HCT116 (cell line): ENCODE measurements at regions not wholly inside any gene's neighbourhood (a gene's known extent, or its start where the extent isn't known, plus 50 kb on each side); places are given as distances from the start of the nearest gene placed in this dataset.

Experiments used
- ATAC-seq: fragments of 200-7000 bp; cut with Tn5 transposase; 2 replicates; pipeline ENCODE4 v1.9.1; 2020; ENCODE audit warnings: mild to moderate bottlenecking, moderate library complexity
- BruUV-seq: library from RNA; stranded (reverse); fragments of 400-500 nt; replicated peaks from 2 replicates; lab custom pipeline; 2021; lab: Mats Ljungman, UMichigan
- CTCF ChIA-PET: fragments of 300-600 bp; sonication (Branson Sonifier 250); formaldehyde crosslinking; loops from one replicate; lab custom pipeline; 2021; ENCODE audit warnings: antibody characterized with exemption; lab: Charles Lee
- POLR2A ChIA-PET: fragments of 300-600, 350-600 bp; sonication (Branson Sonifier 250); formaldehyde crosslinking; loops from one replicate; lab custom pipeline; 2021; ENCODE audit warnings: antibody characterized with exemption; lab: Charles Lee
- RAD21 ChIA-PET, 2 experiments: fragments of 300-600 bp; sonication (Branson Sonifier 250); formaldehyde crosslinking; loops; one replicate each; lab custom pipeline; 2023; ENCODE audit warnings: low total read pairs in 2 of 2; ENCODE audit not compliant: uncharacterized antibody in 2 of 2, unreplicated experiment in 2 of 2, low non-redundant PET in 1 of 2; lab: Charles Lee
- DNase-seq: peaks from one replicate; pipeline ENCODE4 v3.0.0-alpha.2; 2010; ENCODE audit warnings: low read depth, low spot score
- H2AFZ ChIP-seq: fragments of 200-600 bp; shearing (Covaris generic), sonication (generic); 2 replicates; pipeline ENCODE4 v1.6.1; 2017; ENCODE audit warnings: low read depth, mixed run types, mixed read lengths, antibody characterized with exemption, low read length; ENCODE audit not compliant: poor library complexity, severe bottlenecking
- H3K27ac ChIP-seq: 2 replicates; pipeline ENCODE4 v1.5.1; 2012; ENCODE audit warnings: low read depth, low read length
- H3K27me3 ChIP-seq: fragments of 200-600 bp; sonication (generic); 2 replicates; pipeline ENCODE4 v1.6.1; 2016; ENCODE audit warnings: mixed run types, low read length, mixed read lengths; ENCODE audit not compliant: insufficient read depth
- H3K36me3 ChIP-seq, 2 experiments: fragments of 200-500 bp in 1 of 2; fragments of 200-600 bp in 1 of 2; sonication (Bioruptor generic) in 1 of 2; sonication (generic) in 1 of 2; 2 replicates each; pipeline versions ENCODE4 v1.5.1 to v1.6.1; 2014 to 2016; ENCODE audit warnings: low read length in 2 of 2, inconsistent platforms in 1 of 2, mixed read lengths in 1 of 2, mixed run types in 1 of 2; ENCODE audit not compliant: insufficient read depth in 2 of 2, control insufficient read depth in 1 of 2
- H3K4me1 ChIP-seq, 2 experiments: fragments of 200-600 bp in 1 of 2; sonication (generic) in 1 of 2; 2 replicates each; pipeline versions ENCODE4 v1.5.1 to v1.6.1; 2012 to 2017; ENCODE audit warnings: low read length in 2 of 2, inconsistent platforms in 1 of 2, mild to moderate bottlenecking in 1 of 2, mixed read lengths in 1 of 2, mixed run types in 1 of 2, moderate library complexity in 1 of 2; ENCODE audit not compliant: insufficient read depth in 2 of 2, control insufficient read depth in 1 of 2
- H3K4me2 ChIP-seq: fragments of 200-600 bp; sonication (generic); 2 replicates; pipeline ENCODE4 v1.6.1; 2017; ENCODE audit warnings: mixed run types, low read length, mixed read lengths
- H3K4me3 ChIP-seq, 2 experiments: fragments of 200-600 bp in 1 of 2; sonication (generic) in 1 of 2; replicated peaks in 1 of 2; 2 replicates each; pipeline ENCODE4 v1.5.1; 2011 to 2016; ENCODE audit warnings: low read length in 2 of 2, control low read depth in 1 of 2, low read depth in 1 of 2, mild to moderate bottlenecking in 1 of 2, mixed read lengths in 1 of 2, mixed run types in 1 of 2
- H3K79me2 ChIP-seq: fragments of 200-600 bp; sonication (generic); 2 replicates; pipeline ENCODE4 v1.6.1; 2017; ENCODE audit warnings: mild to moderate bottlenecking, mixed run types, low read length, moderate library complexity, mixed read lengths; ENCODE audit not compliant: insufficient read depth
- H3K9ac ChIP-seq: fragments of 200-600 bp; sonication (generic); 2 replicates; pipeline ENCODE4 v1.6.1; 2016; ENCODE audit warnings: low read length, mixed read lengths
- H3K9me2 ChIP-seq: fragments of 200-600 bp; sonication (generic), shearing (Covaris generic); 2 replicates; pipeline ENCODE4 v1.6.1; 2017; ENCODE audit warnings: mixed run types, mild to moderate bottlenecking, moderate library complexity; ENCODE audit not compliant: insufficient read depth
- H3K9me3 ChIP-seq, 2 experiments: fragments of 200-500 bp in 1 of 2; fragments of 200-600 bp in 1 of 2; sonication (Bioruptor generic) in 1 of 2; sonication (generic) in 1 of 2; 2 replicates each; pipeline ENCODE4 v1.6.1; 2014 to 2017; ENCODE audit warnings: low read length in 2 of 2, mixed read lengths in 2 of 2, inconsistent platforms in 1 of 2, low read depth in 1 of 2, mild to moderate bottlenecking in 1 of 2, mixed run types in 1 of 2, moderate library complexity in 1 of 2; ENCODE audit not compliant: control insufficient read depth in 1 of 2, insufficient read depth in 1 of 2
- H4K20me1 ChIP-seq: fragments of 200-600 bp; sonication (generic), shearing (Covaris generic); 2 replicates; pipeline ENCODE4 v1.6.1; 2017; ENCODE audit warnings: mixed run types, mild to moderate bottlenecking, moderate library complexity; ENCODE audit not compliant: insufficient read depth
- EGR1 ChIP-seq: IDR thresholded peaks from 2 replicates; pipeline ENCODE4 v1.6.1; 2012; ENCODE audit warnings: low read depth
- EZH2phosphoT487 ChIP-seq: fragments of 200-600 bp; IDR thresholded peaks from 2 replicates; pipeline ENCODE4 v1.6.1; 2018; ENCODE audit warnings: antibody characterized with exemption, borderline replicate concordance
- JUND ChIP-seq: IDR thresholded peaks from 2 replicates; pipeline ENCODE4 v1.6.1; 2012
- POLR2A ChIP-seq: IDR thresholded peaks from 2 replicates; pipeline ENCODE4 v1.7.0; 2011; ENCODE audit warnings: borderline replicate concordance; ENCODE audit not compliant: insufficient read depth, insufficient read length; ENCODE audit errors: extremely low read depth
- SIN3A ChIP-seq: IDR thresholded peaks from 2 replicates; pipeline ENCODE4 v1.6.1; 2012; ENCODE audit warnings: low read depth
- SP1 ChIP-seq: IDR thresholded peaks from 2 replicates; pipeline ENCODE4 v1.6.1; 2012; ENCODE audit warnings: low read depth
- YY1 ChIP-seq: IDR thresholded peaks from 2 replicates; pipeline ENCODE4 v1.6.1; 2011; ENCODE audit warnings: low read length, low read depth, moderate library complexity, mild to moderate bottlenecking; ENCODE audit not compliant: insufficient replicate concordance; ENCODE audit errors: extremely low read depth
- ZFX ChIP-seq: fragments of 450-650 bp; IDR thresholded peaks from 2 replicates; pipeline ENCODE4 v1.6.1; 2017
- ZNF274 ChIP-seq: fragments of 200-500 bp; sonication (Bioruptor generic); IDR thresholded peaks from 2 replicates; pipeline ENCODE4 v1.6.1; 2014; ENCODE audit warnings: mild to moderate bottlenecking, low read depth, low read length, inconsistent platforms
- intact Hi-C: fragments of 100-400 bp; cut with micrococcal nuclease; formaldehyde crosslinking; loops from 2 replicates; pipeline ENCODE4 v1.10.0; 2022
- TF ChIP-seq, protein P1 (sequence below): IDR thresholded peaks from 2 replicates; pipeline ENCODE4 v1.6.1; 2012
- TF ChIP-seq, protein P2 (sequence below): IDR thresholded peaks from 2 replicates; pipeline ENCODE4 v1.6.1; 2012; ENCODE audit warnings: low read depth

DNA sequence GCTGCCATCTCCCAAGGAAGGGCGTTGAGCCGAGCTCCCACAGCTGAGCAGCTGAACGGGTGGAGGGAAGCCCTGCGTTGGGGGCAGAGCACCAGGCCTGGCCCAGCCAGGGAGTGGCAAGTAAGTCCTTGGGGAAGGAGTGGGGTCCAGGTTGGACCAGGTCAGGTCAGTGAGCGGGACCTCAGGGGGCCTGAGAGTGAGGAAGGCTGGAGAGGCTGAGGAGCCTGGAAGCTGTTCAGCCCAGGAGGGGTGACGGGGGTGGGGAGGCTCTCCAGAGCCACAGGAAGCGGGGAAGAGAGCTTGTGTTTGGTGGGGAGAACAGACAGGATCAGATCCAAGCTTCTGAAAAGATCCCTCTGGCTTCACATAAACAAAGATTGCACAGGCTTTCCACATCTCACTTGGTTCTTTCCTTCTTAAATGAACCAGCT, 55.4 kb upstream of the ATP12A start:
- no peaks in the 10 kb centered on the region for H3K9me3 ChIP-seq
- H3K27me3 ChIP-seq, result no peaks in the 10 kb centered on the region
- ChIA-PET POLR2A (no interaction called here), CTCF (no interaction called here), RAD21 (no interaction called here)
- H3K9ac ChIP-seq, result no peak overlapping the region
- H3K27ac ChIP-seq, result no peak overlapping the region
- no peaks in the 10 kb centered on the region for H3K4me1 ChIP-seq
- intact Hi-C loops, result no loop called here
- no peak overlapping the region for H2AFZ ChIP-seq
- no peak for ATAC-seq
- no peaks in the 10 kb centered on the region for H4K20me1 ChIP-seq
- no peaks in the 10 kb centered on the region for H3K9me2 ChIP-seq
- no peak for TF ChIP-seq POLR2A
- TF ChIP-seq YY1, result no peak
- no peak for TF ChIP-seq SIN3A
- TF ChIP-seq, protein P1, sequence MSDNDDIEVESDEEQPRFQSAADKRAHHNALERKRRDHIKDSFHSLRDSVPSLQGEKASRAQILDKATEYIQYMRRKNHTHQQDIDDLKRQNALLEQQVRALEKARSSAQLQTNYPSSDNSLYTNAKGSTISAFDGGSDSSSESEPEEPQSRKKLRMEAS, result no peak
- TF ChIP-seq, protein P2, sequence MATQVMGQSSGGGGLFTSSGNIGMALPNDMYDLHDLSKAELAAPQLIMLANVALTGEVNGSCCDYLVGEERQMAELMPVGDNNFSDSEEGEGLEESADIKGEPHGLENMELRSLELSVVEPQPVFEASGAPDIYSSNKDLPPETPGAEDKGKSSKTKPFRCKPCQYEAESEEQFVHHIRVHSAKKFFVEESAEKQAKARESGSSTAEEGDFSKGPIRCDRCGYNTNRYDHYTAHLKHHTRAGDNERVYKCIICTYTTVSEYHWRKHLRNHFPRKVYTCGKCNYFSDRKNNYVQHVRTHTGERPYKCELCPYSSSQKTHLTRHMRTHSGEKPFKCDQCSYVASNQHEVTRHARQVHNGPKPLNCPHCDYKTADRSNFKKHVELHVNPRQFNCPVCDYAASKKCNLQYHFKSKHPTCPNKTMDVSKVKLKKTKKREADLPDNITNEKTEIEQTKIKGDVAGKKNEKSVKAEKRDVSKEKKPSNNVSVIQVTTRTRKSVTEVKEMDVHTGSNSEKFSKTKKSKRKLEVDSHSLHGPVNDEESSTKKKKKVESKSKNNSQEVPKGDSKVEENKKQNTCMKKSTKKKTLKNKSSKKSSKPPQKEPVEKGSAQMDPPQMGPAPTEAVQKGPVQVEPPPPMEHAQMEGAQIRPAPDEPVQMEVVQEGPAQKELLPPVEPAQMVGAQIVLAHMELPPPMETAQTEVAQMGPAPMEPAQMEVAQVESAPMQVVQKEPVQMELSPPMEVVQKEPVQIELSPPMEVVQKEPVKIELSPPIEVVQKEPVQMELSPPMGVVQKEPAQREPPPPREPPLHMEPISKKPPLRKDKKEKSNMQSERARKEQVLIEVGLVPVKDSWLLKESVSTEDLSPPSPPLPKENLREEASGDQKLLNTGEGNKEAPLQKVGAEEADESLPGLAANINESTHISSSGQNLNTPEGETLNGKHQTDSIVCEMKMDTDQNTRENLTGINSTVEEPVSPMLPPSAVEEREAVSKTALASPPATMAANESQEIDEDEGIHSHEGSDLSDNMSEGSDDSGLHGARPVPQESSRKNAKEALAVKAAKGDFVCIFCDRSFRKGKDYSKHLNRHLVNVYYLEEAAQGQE, result no peak
- TF ChIP-seq ZFX, result no peak
- TF ChIP-seq JUND, result no peak
- TF ChIP-seq SP1, result no peak
- TF ChIP-seq EGR1, result no peak
- TF ChIP-seq ZNF274, result no peak
- TF ChIP-seq EZH2phosphoT487, result no peak
- no peaks in the 10 kb centered on the region for H3K79me2 ChIP-seq
- no TSS peak for BruUV-seq
- H3K4me3 ChIP-seq, result no peak overlapping the region
- DNase-seq, result no peak
- H3K4me2 ChIP-seq, result no peak overlapping the region
- no peaks in the 10 kb centered on the region for H3K36me3 ChIP-seq
